Brain microvascular endothelial cell (primary cell): ENCODE measurements at regions not wholly inside any gene's neighbourhood (a gene's known extent, or its start where the extent isn't known, plus 50 kb on each side); places are given as distances from the start of the nearest gene placed in this dataset.
A peak's percentile ranks its signal among the peaks of the same experiment; 100 is the strongest.

Source experiments
- DNase-seq: peaks from one replicate; pipeline ENCODE4 v3.0.0-alpha.2; 2020
- H3K27ac ChIP-seq: fragments of 250-450 bp; sonication (Bioruptor Pico); 2 replicates; pipeline ENCODE4 v1.5.1; 2020; ENCODE audit warnings: mild to moderate bottlenecking, moderate library complexity
- H3K27me3 ChIP-seq: fragments of 250-450 bp; sonication (Bioruptor Pico); replicated peaks from 2 replicates; pipeline ENCODE4 v1.5.1; 2020; ENCODE audit warnings: mild to moderate bottlenecking
- H3K36me3 ChIP-seq: fragments of 250-450 bp; sonication (Bioruptor Pico); replicated peaks from 2 replicates; pipeline ENCODE4 v1.5.1; 2020; ENCODE audit warnings: mild to moderate bottlenecking
- H3K4me3 ChIP-seq: 2 replicates; pipeline ENCODE4 v1.5.1; 2011; ENCODE audit warnings: low read depth, mild to moderate bottlenecking, control low read depth, low read length, moderate library complexity
- CTCF ChIP-seq: IDR thresholded peaks from 2 replicates; pipeline ENCODE4 v1.5.1; 2011; ENCODE audit warnings: low read depth, mild to moderate bottlenecking, moderate library complexity, low read length, control low read depth, inconsistent platforms; ENCODE audit errors: missing control alignments
- in situ Hi-C: cut with HindIII; loops from 2 replicates; pipeline ENCODE4 v1.10.0; 2017; ENCODE audit warnings: low sequenced_read_pairs, low pct_ligation_motif_present

GRCh38 chr10:89102735-89103134, 104.4 kb downstream of the CH25H start:
- no peaks in the 10 kb centered on the region for H3K27me3 ChIP-seq
- H3K4me3 ChIP-seq: no peak overlapping the region
- H3K27ac ChIP-seq: no peak overlapping the region
- no peak for DNase-seq
- H3K36me3 ChIP-seq: no peaks in the 10 kb centered on the region
- in situ Hi-C loops: no loop called here
- TF ChIP-seq CTCF: no peak

- no peak for TF ChIP-seq CTCF
Observed at GRCh38 chr10:89101943-89102342, 105.2 kb downstream of the CH25H start.

GRCh38 chr10:89100680-89101079, 106.4 kb downstream of the CH25H start:
- H3K4me3 ChIP-seq: no peak overlapping the region
- no peak overlapping the region for H3K27ac ChIP-seq
- peak; percentile 60 for DNase-seq
- H3K36me3 ChIP-seq: no peaks in the 10 kb centered on the region
- in situ Hi-C loops: no loop called here
- no peaks in the 10 kb centered on the region for H3K27me3 ChIP-seq
- no peak for TF ChIP-seq CTCF

More at GRCh38 chr10:89101943-89102342, 105.2 kb downstream of the CH25H start:
- H3K27me3 ChIP-seq: no peaks in the 10 kb centered on the region
- no peak overlapping the region for H3K4me3 ChIP-seq
- H3K27ac ChIP-seq: no peak overlapping the region
- in situ Hi-C loops: no loop called here
- no peaks in the 10 kb centered on the region for H3K36me3 ChIP-seq
- no peak for DNase-seq

- no peak for TF ChIP-seq CTCF
- no peaks in the 10 kb centered on the region for H3K36me3 ChIP-seq
- no peaks in the 10 kb centered on the region for H3K27me3 ChIP-seq
- H3K4me3 ChIP-seq: no peak overlapping the region
- in situ Hi-C loops: no loop called here
- H3K27ac ChIP-seq: no peak overlapping the region
- DNase-seq: no peak
Observed at GRCh38 chr10:89097226-89097625, 106.6 kb downstream of the FAS start.

GRCh38 chr10:89095701-89096391, 105.2 kb downstream of the FAS start:
- Histone ChIP-seq H3K4me3 (no peak overlapping the region), H3K36me3 (no peaks in the 10 kb centered on the region), H3K27ac (no peak overlapping the region), H3K27me3 (no peaks in the 10 kb centered on the region)
- DNase-seq: no peak
- in situ Hi-C loops: no loop called here
- TF ChIP-seq CTCF: no peak

GRCh38 chr10:89093728-89094127, 103.1 kb downstream of the FAS start:
- no peaks in the 10 kb centered on the region for H3K36me3 ChIP-seq

More at GRCh38 chr10:89093728-89094127, 103.1 kb downstream of the FAS start:
- in situ Hi-C loops: no loop called here
- no peak overlapping the region for H3K4me3 ChIP-seq
- H3K27ac ChIP-seq: no peak overlapping the region
- H3K27me3 ChIP-seq: no peaks in the 10 kb centered on the region
- no peak for DNase-seq
- TF ChIP-seq CTCF: no peak
